ENCODE measurements at regions not wholly inside any gene's neighbourhood (a gene's known extent, or its start where the extent isn't known, plus 50 kb on each side); places are given as distances from the start of the nearest gene placed in this dataset.
A peak's percentile ranks its signal among the peaks of the same experiment; 100 is the strongest.
"Not testable (repeated sequence)": the region's sequence is repeated elsewhere in the genome, so short reads cannot be mapped to it uniquely, and the experiment has no call there.

DNA sequence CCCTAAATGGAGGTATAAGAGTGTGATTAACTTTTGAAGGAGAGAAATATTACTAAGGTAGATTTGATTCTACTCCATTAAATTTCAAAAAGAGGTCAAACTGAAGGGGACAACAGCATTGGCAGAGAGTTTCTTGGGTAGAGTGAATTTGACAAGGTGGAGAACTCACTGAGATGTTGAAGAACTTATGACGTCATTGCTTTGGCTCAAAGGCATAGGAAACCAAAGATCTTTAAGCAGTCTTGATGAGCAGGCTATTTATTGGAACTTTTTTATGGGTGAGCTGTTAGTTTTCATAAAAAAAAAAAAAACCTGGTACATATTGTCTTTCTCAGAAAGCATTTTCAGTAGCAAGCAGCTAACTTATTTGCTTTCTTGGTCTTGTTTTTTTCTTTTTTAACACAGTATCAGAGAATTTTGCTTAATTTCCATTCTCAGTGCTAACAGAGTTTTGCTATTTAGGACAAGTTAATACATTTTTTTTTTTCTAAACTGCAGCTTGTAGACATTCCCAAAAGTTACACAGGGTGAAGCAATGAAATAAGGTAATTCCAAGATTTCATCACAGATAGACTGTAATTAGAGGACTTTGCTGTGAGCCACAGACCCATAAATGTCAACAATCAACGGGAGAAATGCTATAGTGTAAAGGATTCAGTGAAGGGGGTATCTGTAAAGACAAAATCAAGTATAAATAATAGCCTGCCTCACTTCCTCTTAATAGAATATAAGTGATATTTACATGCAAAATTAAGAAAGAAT lies 412.2 kb upstream of the KLHL1 start:
- TF ChIP-seq, protein P1, sequence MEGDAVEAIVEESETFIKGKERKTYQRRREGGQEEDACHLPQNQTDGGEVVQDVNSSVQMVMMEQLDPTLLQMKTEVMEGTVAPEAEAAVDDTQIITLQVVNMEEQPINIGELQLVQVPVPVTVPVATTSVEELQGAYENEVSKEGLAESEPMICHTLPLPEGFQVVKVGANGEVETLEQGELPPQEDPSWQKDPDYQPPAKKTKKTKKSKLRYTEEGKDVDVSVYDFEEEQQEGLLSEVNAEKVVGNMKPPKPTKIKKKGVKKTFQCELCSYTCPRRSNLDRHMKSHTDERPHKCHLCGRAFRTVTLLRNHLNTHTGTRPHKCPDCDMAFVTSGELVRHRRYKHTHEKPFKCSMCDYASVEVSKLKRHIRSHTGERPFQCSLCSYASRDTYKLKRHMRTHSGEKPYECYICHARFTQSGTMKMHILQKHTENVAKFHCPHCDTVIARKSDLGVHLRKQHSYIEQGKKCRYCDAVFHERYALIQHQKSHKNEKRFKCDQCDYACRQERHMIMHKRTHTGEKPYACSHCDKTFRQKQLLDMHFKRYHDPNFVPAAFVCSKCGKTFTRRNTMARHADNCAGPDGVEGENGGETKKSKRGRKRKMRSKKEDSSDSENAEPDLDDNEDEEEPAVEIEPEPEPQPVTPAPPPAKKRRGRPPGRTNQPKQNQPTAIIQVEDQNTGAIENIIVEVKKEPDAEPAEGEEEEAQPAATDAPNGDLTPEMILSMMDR (IDR thresholded peaks at IDR 0.05) = no peak
- WGBS, 2 donors = 61 to 64% methylated on average over 2 of the region's 2 CpGs
- DNase-seq = no peak
- H3K27me3 ChIP-seq = no peaks in the 10 kb centered on the region
- no peak for FAIRE-seq
- ATAC-seq = no peak
- no peaks in the 10 kb centered on the region for H3K9me3 ChIP-seq
- intact Hi-C loops (cut with DNase I) = no loop called here
- no peak overlapping the region for H3K4me3 ChIP-seq
- no peaks in the 10 kb centered on the region for H3K36me3 ChIP-seq
- H3K4me1 ChIP-seq = no peaks in the 10 kb centered on the region
- H3K27ac ChIP-seq = no peak overlapping the region

GRCh38 chr13:70518081-70518480 lies 409.8 kb upstream of the KLHL1 start:
- H3K4me3 ChIP-seq = no peak overlapping the region
- H3K9me3 ChIP-seq = no peaks in the 10 kb centered on the region
- FAIRE-seq (peak; percentile 20), ATAC-seq (no peak), DNase-seq (no peak)
- no peaks in the 10 kb centered on the region for H3K36me3 ChIP-seq
- WGBS, 2 donors = 74 to 76% methylated on average over 2 of the region's 2 CpGs
- intact Hi-C loops (cut with DNase I) = no loop called here
- H3K27me3 ChIP-seq = no peaks in the 10 kb centered on the region
- no peaks in the 10 kb centered on the region for H3K4me1 ChIP-seq
- TF ChIP-seq, protein P1 (IDR thresholded peaks at IDR 0.05) = no peak
- no peak overlapping the region for H3K27ac ChIP-seq

GRCh38 chr13:70516226-70516625 lies 408.0 kb upstream of the KLHL1 start:
- intact Hi-C loops (cut with DNase I) = no loop called here
- no peak for FAIRE-seq
- Histone ChIP-seq H3K27ac (no peak overlapping the region), H3K36me3 (no peaks in the 10 kb centered on the region), H3K27me3 (no peaks in the 10 kb centered on the region), H3K4me3 (no peak overlapping the region), H3K9me3 (no peaks in the 10 kb centered on the region), H3K4me1 (no peaks in the 10 kb centered on the region)
- TF ChIP-seq, protein P1 (IDR thresholded peaks at IDR 0.05) = no peak
- no peak for ATAC-seq
- WGBS, 2 donors = 74 to 88% methylated on average over 2 of the region's 2 CpGs
- no peak for DNase-seq

GRCh38 chr13:70511861-70512417 lies 403.7 kb upstream of the KLHL1 start:
- H3K4me3 ChIP-seq; ATAC-seq; H3K9me3 ChIP-seq; intact Hi-C loops (cut with DNase I); H3K36me3 ChIP-seq; FAIRE-seq; H3K27me3 ChIP-seq; H3K4me1 ChIP-seq; H3K27ac ChIP-seq: not testable (repeated sequence)
- peak in 1 of 6 donors; percentile 62 for DNase-seq
- WGBS, 2 donors = 95 to 98% methylated on average over 39 to 40 of the region's 40 CpGs

DNA sequence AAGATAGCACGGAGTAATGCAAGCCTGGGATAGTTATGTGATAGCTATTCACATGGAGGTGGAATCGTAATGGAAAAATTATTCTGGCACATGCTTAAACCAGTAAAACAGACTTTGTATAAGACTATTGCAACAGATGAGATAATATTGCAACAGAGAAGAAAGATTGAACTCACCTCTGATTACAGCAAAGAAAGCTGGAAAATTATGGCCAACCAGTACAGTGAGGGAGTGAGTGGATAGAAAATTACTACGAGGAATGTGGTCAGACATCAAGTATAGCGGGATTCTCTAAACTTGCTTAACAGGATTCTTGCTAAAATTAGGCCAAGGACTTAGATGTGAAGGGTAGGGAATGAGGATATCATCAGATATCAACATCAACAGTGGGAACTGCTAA lies 397.6 kb upstream of the KLHL1 start:
- H3K27ac ChIP-seq = no peak overlapping the region
- TF ChIP-seq, protein P1 (IDR thresholded peaks at IDR 0.05) = no peak
- DNase-seq (no peak), ATAC-seq (no peak), FAIRE-seq (no peak)
- H3K36me3 ChIP-seq = no peaks in the 10 kb centered on the region
- 63 to 70% methylated on average over 4 of the region's 4 CpGs for WGBS, 2 donors
- no peaks in the 10 kb centered on the region for H3K9me3 ChIP-seq
- intact Hi-C loops (cut with DNase I) = no loop called here
- no peak overlapping the region for H3K4me3 ChIP-seq
- no peaks in the 10 kb centered on the region for H3K27me3 ChIP-seq
- H3K4me1 ChIP-seq = no peaks in the 10 kb centered on the region
